OCI-LY3 (cell line): ENCODE measurements at regions not wholly inside any gene's neighbourhood (a gene's known extent, or its start where the extent isn't known, plus 50 kb on each side); places are given as distances from the start of the nearest gene placed in this dataset.

Experiments
- H2AFZ ChIP-seq: fragments of 200-600, 300-600 bp; shearing (Covaris generic); 2 replicates; pipeline ENCODE4 v1.6.0; 2014; ENCODE audit warnings: antibody characterized with exemption, low read depth, low read length
- H3K27ac ChIP-seq: fragments of 200-600, 300-600 bp; sonication (generic); 2 replicates; pipeline ENCODE4 v1.5.1; 2014; ENCODE audit warnings: mild to moderate bottlenecking, low read length, moderate library complexity, mixed read lengths
- H3K27me3 ChIP-seq: fragments of 200-600, 300-600 bp; sonication (generic); 2 replicates; pipeline ENCODE4 v1.6.1; 2014; ENCODE audit warnings: low read depth, low read length, mixed read lengths
- H3K36me3 ChIP-seq: fragments of 200-600, 300-600 bp; sonication (generic); replicated peaks from 2 replicates; pipeline ENCODE3; 2014; ENCODE audit warnings: low read depth, low read length, mixed read lengths
- H3K4me1 ChIP-seq: fragments of 300-600, 200-600 bp; sonication (generic); 2 replicates; pipeline ENCODE4 v1.6.1; 2014; ENCODE audit warnings: low read length, mixed read lengths
- H3K4me2 ChIP-seq: fragments of 200-600, 300-600 bp; sonication (generic); 2 replicates; pipeline ENCODE4 v1.6.1; 2014; ENCODE audit warnings: low read length, mixed read lengths
- H3K4me3 ChIP-seq: fragments of 300-600, 200-600 bp; sonication (generic); 2 replicates; pipeline ENCODE4 v1.5.1; 2014; ENCODE audit warnings: antibody characterized with exemption, mild to moderate bottlenecking, low read length, moderate library complexity
- H3K79me2 ChIP-seq: fragments of 300-600, 200-600 bp; shearing (Covaris generic); 2 replicates; pipeline ENCODE4 v1.6.1; 2014; ENCODE audit warnings: mild to moderate bottlenecking, low read length, mixed read lengths
- H3K9ac ChIP-seq: fragments of 300-600, 200-600 bp; shearing (Covaris generic); 2 replicates; pipeline ENCODE4 v1.6.0; 2014; ENCODE audit warnings: mild to moderate bottlenecking, low read length, moderate library complexity
- H3K9me3 ChIP-seq: fragments of 200-600, 300-600 bp; shearing (Covaris generic); 2 replicates; pipeline ENCODE4 v1.6.1; 2014; ENCODE audit warnings: low read length, mixed read lengths; ENCODE audit not compliant: insufficient read depth
- H4K20me1 ChIP-seq: fragments of 200-600, 300-600 bp; sonication (generic); 2 replicates; pipeline ENCODE4 v1.6.1; 2016; ENCODE audit warnings: low read length, mixed read lengths; ENCODE audit not compliant: insufficient read depth
- EZH2phosphoT487 ChIP-seq: fragments of 200-600 bp; shearing (Covaris generic); IDR thresholded peaks from 2 replicates; pipeline ENCODE4 v1.6.1; 2018; ENCODE audit warnings: antibody characterized with exemption, mixed run types, low read depth
- TF ChIP-seq, protein P1 (sequence below): fragments of 200-600, 300-600 bp; sonication (generic); IDR thresholded peaks from 2 replicates; pipeline ENCODE4 v1.5.1; 2014; ENCODE audit warnings: antibody characterized with exemption, low read length, low read depth

DNA sequence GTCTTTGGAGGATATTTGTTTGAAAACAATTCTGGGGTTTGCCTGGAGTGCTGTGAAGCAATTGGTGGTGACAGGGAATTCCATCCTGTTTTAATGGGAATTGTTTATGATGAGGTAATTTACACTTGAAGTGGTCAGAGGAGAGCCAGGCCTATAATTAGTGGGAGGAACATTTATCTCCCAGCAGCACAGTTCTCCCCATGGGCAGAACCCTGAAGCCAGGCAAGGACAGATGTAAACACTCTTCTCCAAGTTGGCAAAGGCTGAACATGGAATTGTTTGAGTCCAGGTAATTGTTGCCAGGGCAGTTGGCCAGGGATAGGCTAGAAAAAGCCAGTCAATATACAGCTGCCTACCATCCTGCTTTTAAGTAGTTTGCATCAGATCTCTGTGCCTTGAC is 789.7 kb downstream of the FRK start:
- H3K27ac ChIP-seq: no peak overlapping the region
- no peak overlapping the region for H3K4me2 ChIP-seq
- no peaks in the 10 kb centered on the region for H3K36me3 ChIP-seq
- no peak overlapping the region for H2AFZ ChIP-seq
- H3K27me3 ChIP-seq: no peaks in the 10 kb centered on the region
- TF ChIP-seq, protein P1, sequence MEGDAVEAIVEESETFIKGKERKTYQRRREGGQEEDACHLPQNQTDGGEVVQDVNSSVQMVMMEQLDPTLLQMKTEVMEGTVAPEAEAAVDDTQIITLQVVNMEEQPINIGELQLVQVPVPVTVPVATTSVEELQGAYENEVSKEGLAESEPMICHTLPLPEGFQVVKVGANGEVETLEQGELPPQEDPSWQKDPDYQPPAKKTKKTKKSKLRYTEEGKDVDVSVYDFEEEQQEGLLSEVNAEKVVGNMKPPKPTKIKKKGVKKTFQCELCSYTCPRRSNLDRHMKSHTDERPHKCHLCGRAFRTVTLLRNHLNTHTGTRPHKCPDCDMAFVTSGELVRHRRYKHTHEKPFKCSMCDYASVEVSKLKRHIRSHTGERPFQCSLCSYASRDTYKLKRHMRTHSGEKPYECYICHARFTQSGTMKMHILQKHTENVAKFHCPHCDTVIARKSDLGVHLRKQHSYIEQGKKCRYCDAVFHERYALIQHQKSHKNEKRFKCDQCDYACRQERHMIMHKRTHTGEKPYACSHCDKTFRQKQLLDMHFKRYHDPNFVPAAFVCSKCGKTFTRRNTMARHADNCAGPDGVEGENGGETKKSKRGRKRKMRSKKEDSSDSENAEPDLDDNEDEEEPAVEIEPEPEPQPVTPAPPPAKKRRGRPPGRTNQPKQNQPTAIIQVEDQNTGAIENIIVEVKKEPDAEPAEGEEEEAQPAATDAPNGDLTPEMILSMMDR: no peak
- TF ChIP-seq EZH2phosphoT487: no peak
- H3K4me3 ChIP-seq: no peak overlapping the region
- H3K9me3 ChIP-seq: no peaks in the 10 kb centered on the region
- no peaks in the 10 kb centered on the region for H4K20me1 ChIP-seq
- no peaks in the 10 kb centered on the region for H3K79me2 ChIP-seq
- H3K4me1 ChIP-seq: no peaks in the 10 kb centered on the region
- no peak overlapping the region for H3K9ac ChIP-seq

GRCh38 chr6:115241373-115241772 is 819.3 kb downstream of the FRK start:
- no peaks in the 10 kb centered on the region for H4K20me1 ChIP-seq
- H3K9me3 ChIP-seq: no peaks in the 10 kb centered on the region
- no peaks in the 10 kb centered on the region for H3K79me2 ChIP-seq
- no peak for TF ChIP-seq EZH2phosphoT487
- TF ChIP-seq, protein P1: no peak
- H2AFZ ChIP-seq: no peak overlapping the region
- no peaks in the 10 kb centered on the region for H3K36me3 ChIP-seq
- no peak overlapping the region for H3K27ac ChIP-seq
- no peaks in the 10 kb centered on the region for H3K4me1 ChIP-seq
- H3K4me3 ChIP-seq: no peak overlapping the region
- H3K9ac ChIP-seq: no peak overlapping the region
- no peak overlapping the region for H3K4me2 ChIP-seq
- no peaks in the 10 kb centered on the region for H3K27me3 ChIP-seq

- Histone ChIP-seq H3K27ac (no peak overlapping the region), H3K27me3 (no peaks in the 10 kb centered on the region)
- TF ChIP-seq, protein P1: no peak
- no peak for TF ChIP-seq EZH2phosphoT487
Observed at GRCh38 chr6:115221198-115221597, 839.5 kb downstream of the FRK start.

GRCh38 chr6:115220551-115221159 is 840.0 kb downstream of the FRK start:
- H3K79me2 ChIP-seq: no peaks in the 10 kb centered on the region
- no peak overlapping the region for H3K4me3 ChIP-seq
- no peak overlapping the region for H3K9ac ChIP-seq
- H3K36me3 ChIP-seq: no peaks in the 10 kb centered on the region
- no peak overlapping the region for H3K4me2 ChIP-seq
- H3K9me3 ChIP-seq: no peaks in the 10 kb centered on the region
- H4K20me1 ChIP-seq: no peaks in the 10 kb centered on the region
- no peak overlapping the region for H3K27ac ChIP-seq
- TF ChIP-seq, protein P1: no peak
- no peak for TF ChIP-seq EZH2phosphoT487
- H3K27me3 ChIP-seq: no peaks in the 10 kb centered on the region
- H2AFZ ChIP-seq: no peak overlapping the region
- H3K4me1 ChIP-seq: no peaks in the 10 kb centered on the region

More at GRCh38 chr6:115221198-115221597, 839.5 kb downstream of the FRK start:
- Histone ChIP-seq H3K36me3 (no peaks in the 10 kb centered on the region), H3K79me2 (no peaks in the 10 kb centered on the region), H3K9me3 (no peaks in the 10 kb centered on the region), H3K4me3 (no peak overlapping the region), H2AFZ (no peak overlapping the region), H3K9ac (no peak overlapping the region), H3K4me1 (no peaks in the 10 kb centered on the region), H3K4me2 (no peak overlapping the region), H4K20me1 (no peaks in the 10 kb centered on the region)
